Neural cell (in vitro differentiated cells): ENCODE measurements at regions not wholly inside any gene's neighbourhood (a gene's known extent, or its start where the extent isn't known, plus 50 kb on each side); places are given as distances from the start of the nearest gene placed in this dataset.

ENCODE experiments used
- H2AFZ ChIP-seq: fragments of 200-600, 300-800 bp; sonication (generic), shearing (Covaris generic); 2 replicates; pipeline ENCODE4 v1.6.0; 2014; ENCODE audit warnings: low read depth, mild to moderate bottlenecking, antibody characterized with exemption, low read length, moderate library complexity
- H3F3A ChIP-seq: fragments of 200-600 bp; shearing (Covaris generic); 2 replicates; pipeline ENCODE4 v1.6.1; 2016; ENCODE audit warnings: mild to moderate bottlenecking, moderate library complexity, mixed read lengths, antibody characterized with exemption, low read length; ENCODE audit not compliant: insufficient read depth, poor library complexity, severe bottlenecking
- H3K27ac ChIP-seq: fragments of 200-600, 300-800 bp; sonication (generic), shearing (Covaris generic); 2 replicates; pipeline ENCODE4 v1.5.1; 2014; ENCODE audit warnings: mild to moderate bottlenecking, low read length, moderate library complexity
- H3K27me3 ChIP-seq: fragments of 300-800, 200-600 bp; sonication (generic), shearing (Covaris generic); 2 replicates; pipeline ENCODE4 v1.6.0; 2014; ENCODE audit warnings: mild to moderate bottlenecking, low read depth, low read length, moderate library complexity; ENCODE audit not compliant: insufficient read depth
- H3K36me3 ChIP-seq: fragments of 300-800, 200-600 bp; sonication (generic), shearing (Covaris generic); 2 replicates; pipeline ENCODE4 v1.5.1; 2014; ENCODE audit warnings: mild to moderate bottlenecking, antibody characterized with exemption, low read length, moderate library complexity; ENCODE audit not compliant: insufficient read depth
- H3K4me2 ChIP-seq: fragments of 300-800, 200-600 bp; sonication (generic), shearing (Covaris generic); 2 replicates; pipeline ENCODE4 v1.6.0; 2014; ENCODE audit warnings: mild to moderate bottlenecking, low read length
- H3K4me3 ChIP-seq: fragments of 300-800, 200-600 bp; sonication (generic), shearing (Covaris generic); 2 replicates; pipeline ENCODE4 v1.5.1; 2014; ENCODE audit warnings: mild to moderate bottlenecking, low read length, moderate library complexity
- H3K79me2 ChIP-seq: fragments of 200-600 bp; shearing (Covaris generic); replicated peaks from 2 replicates; pipeline ENCODE4 v1.6.0; 2014; ENCODE audit warnings: mild to moderate bottlenecking, low read length, moderate library complexity; ENCODE audit not compliant: insufficient read depth
- H3K9ac ChIP-seq: fragments of 300-800, 200-600 bp; sonication (generic), shearing (Covaris generic); 2 replicates; pipeline ENCODE4 v1.6.1; 2016; ENCODE audit warnings: mild to moderate bottlenecking, low read length, mixed read lengths
- H3K9me2 ChIP-seq: fragments of 200-600 bp; shearing (Covaris generic); 2 replicates; pipeline ENCODE4 v1.6.1; 2016; ENCODE audit warnings: mild to moderate bottlenecking, low read length, mixed read lengths; ENCODE audit not compliant: insufficient read depth
- H3K9me3 ChIP-seq: fragments of 200-600, 300-800 bp; sonication (generic), shearing (Covaris generic); 2 replicates; pipeline ENCODE4 v1.6.1; 2016; ENCODE audit warnings: mild to moderate bottlenecking, mixed run types, low read length, moderate library complexity, mixed read lengths
- H4K20me1 ChIP-seq: fragments of 200-600 bp; shearing (Covaris generic); 2 replicates; pipeline ENCODE4 v1.6.1; 2016; ENCODE audit warnings: mild to moderate bottlenecking, mixed run types; ENCODE audit not compliant: insufficient read depth
- EP300 ChIP-seq: fragments of 450-650 bp; conservative IDR thresholded peaks from 2 replicates; pipeline ENCODE4 v1.6.1; 2014; ENCODE audit warnings: antibody characterized with exemption, mild to moderate bottlenecking, moderate library complexity; ENCODE audit not compliant: poor library complexity, severe bottlenecking
- EZH2 ChIP-seq: fragments of 200-600, 300-800 bp; shearing (Covaris generic), sonication (generic); IDR thresholded peaks from 2 replicates; pipeline ENCODE4 v1.6.1; 2014; ENCODE audit warnings: antibody characterized with exemption, low read length, borderline replicate concordance, mild to moderate bottlenecking; ENCODE audit not compliant: insufficient read depth, poor library complexity, severe bottlenecking
- MXI1 ChIP-seq: fragments of 450-650 bp; conservative IDR thresholded peaks from 2 replicates; pipeline ENCODE4 v1.6.1; 2014; ENCODE audit warnings: antibody characterized with exemption, mild to moderate bottlenecking; ENCODE audit not compliant: poor library complexity, severe bottlenecking
- POLR2AphosphoS5 ChIP-seq: IDR thresholded peaks from 2 replicates; pipeline ENCODE4 v1.6.1; 2012
- RAD21 ChIP-seq: fragments of 450-650 bp; conservative IDR thresholded peaks from 2 replicates; pipeline ENCODE4 v1.6.1; 2014; ENCODE audit warnings: antibody characterized with exemption, mild to moderate bottlenecking, moderate library complexity
- REST ChIP-seq: IDR thresholded peaks from 2 replicates; pipeline ENCODE4 v1.6.1; 2012; ENCODE audit warnings: borderline replicate concordance
- SMC3 ChIP-seq: fragments of 450-650 bp; conservative IDR thresholded peaks from 2 replicates; pipeline ENCODE4 v1.6.1; 2014; ENCODE audit warnings: antibody characterized with exemption, mild to moderate bottlenecking, moderate library complexity; ENCODE audit not compliant: poor library complexity
- TAF1 ChIP-seq: IDR thresholded peaks from 2 replicates; pipeline ENCODE4 v1.6.1; 2012; ENCODE audit warnings: low read depth
- TF ChIP-seq, protein P1 (sequence below): fragments of 450-650 bp; IDR thresholded peaks from 2 replicates; pipeline ENCODE4 v1.5.1; 2014; ENCODE audit warnings: antibody characterized with exemption, mild to moderate bottlenecking, moderate library complexity; ENCODE audit not compliant: poor library complexity, severe bottlenecking

- H4K20me1 ChIP-seq, result no peaks in the 10 kb centered on the region
- H3F3A ChIP-seq, result no peaks in the 10 kb centered on the region
- H3K27me3 ChIP-seq, result no peaks in the 10 kb centered on the region
- no peak overlapping the region for H3K9ac ChIP-seq
- H3K79me2 ChIP-seq, result no peaks in the 10 kb centered on the region
- no peak for TF ChIP-seq RAD21
- TF ChIP-seq SMC3, result no peak
- no peak for TF ChIP-seq MXI1
- no peak for TF ChIP-seq TAF1
- no peak for TF ChIP-seq POLR2AphosphoS5
- no peak for TF ChIP-seq EP300
- no peak for TF ChIP-seq EZH2
- TF ChIP-seq REST, result no peak
- TF ChIP-seq, protein P1, sequence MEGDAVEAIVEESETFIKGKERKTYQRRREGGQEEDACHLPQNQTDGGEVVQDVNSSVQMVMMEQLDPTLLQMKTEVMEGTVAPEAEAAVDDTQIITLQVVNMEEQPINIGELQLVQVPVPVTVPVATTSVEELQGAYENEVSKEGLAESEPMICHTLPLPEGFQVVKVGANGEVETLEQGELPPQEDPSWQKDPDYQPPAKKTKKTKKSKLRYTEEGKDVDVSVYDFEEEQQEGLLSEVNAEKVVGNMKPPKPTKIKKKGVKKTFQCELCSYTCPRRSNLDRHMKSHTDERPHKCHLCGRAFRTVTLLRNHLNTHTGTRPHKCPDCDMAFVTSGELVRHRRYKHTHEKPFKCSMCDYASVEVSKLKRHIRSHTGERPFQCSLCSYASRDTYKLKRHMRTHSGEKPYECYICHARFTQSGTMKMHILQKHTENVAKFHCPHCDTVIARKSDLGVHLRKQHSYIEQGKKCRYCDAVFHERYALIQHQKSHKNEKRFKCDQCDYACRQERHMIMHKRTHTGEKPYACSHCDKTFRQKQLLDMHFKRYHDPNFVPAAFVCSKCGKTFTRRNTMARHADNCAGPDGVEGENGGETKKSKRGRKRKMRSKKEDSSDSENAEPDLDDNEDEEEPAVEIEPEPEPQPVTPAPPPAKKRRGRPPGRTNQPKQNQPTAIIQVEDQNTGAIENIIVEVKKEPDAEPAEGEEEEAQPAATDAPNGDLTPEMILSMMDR, result no peak
- H3K9me2 ChIP-seq, result no peaks in the 10 kb centered on the region
- H3K36me3 ChIP-seq, result no peaks in the 10 kb centered on the region
- no peak overlapping the region for H3K27ac ChIP-seq
- no peak overlapping the region for H3K4me3 ChIP-seq
- H3K4me2 ChIP-seq, result no peak overlapping the region
- H2AFZ ChIP-seq, result no peak overlapping the region
- H3K9me3 ChIP-seq, result no peaks in the 10 kb centered on the region
Measured at GRCh38 chr4:136424052-136424451, 1108.2 kb downstream of the PCDH18 start.

DNA sequence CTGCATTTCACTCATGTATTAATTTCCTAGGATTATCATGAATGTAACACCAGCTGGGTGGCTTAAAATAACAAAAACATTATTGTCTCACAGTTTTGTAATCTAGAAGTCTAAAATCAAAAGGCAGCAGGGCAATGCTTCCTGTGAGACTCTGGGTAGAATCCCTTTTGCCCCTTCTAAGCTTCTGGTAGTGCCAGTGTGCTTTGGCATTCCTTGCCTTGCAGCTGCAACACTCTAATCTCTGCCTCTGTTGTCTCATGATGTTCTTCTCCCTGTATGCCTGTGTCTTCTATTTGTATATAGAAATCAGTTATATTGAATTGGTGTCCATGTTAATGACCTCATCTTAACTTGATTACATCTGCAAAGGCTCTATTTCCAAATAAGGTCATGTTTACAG, 1117.3 kb downstream of the PCDH18 start:
- Histone ChIP-seq H3K36me3 (no peaks in the 10 kb centered on the region), H2AFZ (no peak overlapping the region), H3F3A (no peaks in the 10 kb centered on the region), H3K4me3 (no peak overlapping the region), H3K79me2 (no peaks in the 10 kb centered on the region), H3K4me2 (no peak overlapping the region), H3K9me3 (no peaks in the 10 kb centered on the region), H3K27ac (no peak overlapping the region), H4K20me1 (no peaks in the 10 kb centered on the region), H3K27me3 (no peaks in the 10 kb centered on the region), H3K9me2 (no peaks in the 10 kb centered on the region), H3K9ac (no peak overlapping the region)
- TF ChIP-seq RAD21, result no peak
- no peak for TF ChIP-seq EZH2
- no peak for TF ChIP-seq TAF1
- TF ChIP-seq EP300, result no peak

- H3K4me3 ChIP-seq, result no peak overlapping the region
- H3K9me2 ChIP-seq, result no peaks in the 10 kb centered on the region
- H3F3A ChIP-seq, result no peaks in the 10 kb centered on the region
- TF ChIP-seq SMC3 (no peak), EZH2 (no peak), TAF1 (no peak), REST (no peak), POLR2AphosphoS5 (no peak), RAD21 (no peak), EP300 (no peak), MXI1 (no peak)
- TF ChIP-seq, protein P1, result no peak
- no peak overlapping the region for H3K27ac ChIP-seq
- H3K9me3 ChIP-seq, result no peaks in the 10 kb centered on the region
- no peak overlapping the region for H3K4me2 ChIP-seq
- no peak overlapping the region for H2AFZ ChIP-seq
- H4K20me1 ChIP-seq, result no peaks in the 10 kb centered on the region
- no peaks in the 10 kb centered on the region for H3K27me3 ChIP-seq
- H3K9ac ChIP-seq, result no peak overlapping the region
- H3K79me2 ChIP-seq, result no peaks in the 10 kb centered on the region
- no peaks in the 10 kb centered on the region for H3K36me3 ChIP-seq
Measured at GRCh38 chr4:136412708-136413107, 1119.6 kb downstream of the PCDH18 start.
